ENCODE measurements at regions not wholly inside any gene's neighbourhood (a gene's known extent, or its start where the extent isn't known, plus 50 kb on each side); places are given as distances from the start of the nearest gene placed in this dataset.

DNA sequence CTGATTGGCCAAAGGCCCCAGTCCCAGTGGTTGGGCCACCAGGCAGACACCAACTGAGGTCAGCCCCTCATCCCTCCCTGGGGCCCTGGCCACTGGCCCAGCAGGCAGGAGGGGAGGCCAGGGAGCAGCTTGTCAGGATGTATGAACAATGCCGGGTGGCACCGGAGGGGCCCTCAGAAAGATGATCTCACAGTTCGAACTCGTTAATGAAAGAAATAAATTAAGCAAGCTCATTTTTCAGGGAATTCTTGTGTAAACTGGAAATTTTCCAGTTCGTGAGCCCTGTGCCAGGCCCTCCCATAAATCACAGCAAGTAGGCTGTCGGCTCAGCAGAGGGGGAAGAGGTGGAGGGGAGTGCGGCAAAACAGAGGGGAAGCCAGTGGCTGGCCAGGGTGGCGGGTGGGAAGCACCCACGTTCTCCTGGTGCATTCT lies 177.0 kb upstream of the VASH1 start:
- Mint-ChIP-seq H3K36me3 (no peaks in the 10 kb centered on the region), H3K4me3 (no peak overlapping the region), H3K4me1 (no peaks in the 10 kb centered on the region), H3K27ac (no peak overlapping the region), H3K27me3 (peaks cover 7 to 11% of the 10 kb centered on the region in 2 donors), H3K9me3 (no peaks in the 10 kb centered on the region)
- ATAC-seq (replicated peaks) (no peak), DNase-seq (no peak)

- Mint-ChIP-seq H3K27me3 (peaks cover 7 to 11% of the 10 kb centered on the region in 2 donors), H3K27ac (no peak overlapping the region), H3K4me1 (no peaks in the 10 kb centered on the region), H3K9me3 (no peaks in the 10 kb centered on the region), H3K36me3 (no peaks in the 10 kb centered on the region), H3K4me3 (no peak overlapping the region)
- ATAC-seq (replicated peaks) (no peak), DNase-seq (no peak)
Observed at GRCh38 chr14:76585616-76586015, 175.7 kb upstream of the VASH1 start.

DNA sequence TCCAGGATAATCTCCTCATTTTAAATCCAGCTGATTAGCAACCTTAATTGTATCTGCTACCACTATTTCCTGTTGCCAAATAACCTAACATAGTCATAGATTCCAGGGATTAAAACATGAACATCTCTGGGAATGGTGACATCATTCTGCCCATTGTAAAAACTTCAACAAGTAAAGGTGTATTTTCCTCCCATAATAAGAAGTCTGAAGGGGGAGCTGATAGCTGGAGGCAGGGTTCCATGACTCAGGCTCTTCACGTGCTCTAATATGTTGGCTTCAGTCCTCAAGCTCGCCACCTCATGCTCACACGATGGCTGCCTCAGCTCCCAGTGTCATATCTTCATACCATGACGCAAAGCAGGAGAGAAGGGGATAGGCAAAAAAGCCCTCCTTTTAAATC lies 172.0 kb upstream of the VASH1 start:
- Mint-ChIP-seq H3K27ac (no peak overlapping the region), H3K4me1 (no peaks in the 10 kb centered on the region), H3K9me3 (no peaks in the 10 kb centered on the region), H3K27me3 (peaks cover 19 to 24% of the 10 kb centered on the region in 2 donors), H3K36me3 (no peaks in the 10 kb centered on the region), H3K4me3 (no peak overlapping the region)
- no peak for DNase-seq
- no peak for ATAC-seq (replicated peaks)

- no peak overlapping the region for H3K27ac Mint-ChIP-seq
- no peak for DNase-seq
- no peak for ATAC-seq (replicated peaks)
Observed at GRCh38 chr14:76591266-76591665, 170.0 kb upstream of the VASH1 start.

GRCh38 chr14:76595266-76595665 lies 166.0 kb upstream of the VASH1 start:
- no peak for ATAC-seq (replicated peaks)
- Mint-ChIP-seq H3K27ac (no peak overlapping the region), H3K27me3 (peaks cover 19 to 22% of the 10 kb centered on the region in 2 donors)

More at GRCh38 chr14:76591266-76591665, 170.0 kb upstream of the VASH1 start:
- Mint-ChIP-seq H3K36me3 (no peaks in the 10 kb centered on the region), H3K9me3 (no peaks in the 10 kb centered on the region), H3K4me3 (no peak overlapping the region), H3K4me1 (no peaks in the 10 kb centered on the region), H3K27me3 (peaks cover 14 to 18% of the 10 kb centered on the region in 2 donors)

GRCh38 chr14:76597387-76597786 lies 163.9 kb upstream of the VASH1 start:
- no peak overlapping the region for H3K27ac Mint-ChIP-seq
- DNase-seq (no peak), ATAC-seq (replicated peaks) (no peak)
- H3K9me3 Mint-ChIP-seq: peaks cover 3 to 6% of the 10 kb centered on the region in 2 donors
- no peak overlapping the region for H3K4me3 Mint-ChIP-seq
- H3K36me3 Mint-ChIP-seq: no peaks in the 10 kb centered on the region
- H3K4me1 Mint-ChIP-seq: no peaks in the 10 kb centered on the region
- peaks cover 15 to 16% of the 10 kb centered on the region in 2 donors for H3K27me3 Mint-ChIP-seq

More at GRCh38 chr14:76595266-76595665, 166.0 kb upstream of the VASH1 start:
- no peaks in the 10 kb centered on the region for H3K4me1 Mint-ChIP-seq
- no peaks in the 10 kb centered on the region for H3K36me3 Mint-ChIP-seq
- peaks cover 0 to 2% of the 10 kb centered on the region in 2 donors for H3K9me3 Mint-ChIP-seq
- no peak for DNase-seq
- H3K4me3 Mint-ChIP-seq: no peak overlapping the region

GRCh38 chr14:76599141-76599540 lies 162.1 kb upstream of the VASH1 start:
- Mint-ChIP-seq H3K4me1 (no peaks in the 10 kb centered on the region), H3K36me3 (no peaks in the 10 kb centered on the region), H3K27ac (no peak overlapping the region), H3K4me3 (no peak overlapping the region), H3K9me3 (peaks cover 3 to 6% of the 10 kb centered on the region in 2 donors), H3K27me3 (peaks cover 14 to 19% of the 10 kb centered on the region in 2 donors)
- ATAC-seq (replicated peaks) (no peak), DNase-seq (no peak)

DNA sequence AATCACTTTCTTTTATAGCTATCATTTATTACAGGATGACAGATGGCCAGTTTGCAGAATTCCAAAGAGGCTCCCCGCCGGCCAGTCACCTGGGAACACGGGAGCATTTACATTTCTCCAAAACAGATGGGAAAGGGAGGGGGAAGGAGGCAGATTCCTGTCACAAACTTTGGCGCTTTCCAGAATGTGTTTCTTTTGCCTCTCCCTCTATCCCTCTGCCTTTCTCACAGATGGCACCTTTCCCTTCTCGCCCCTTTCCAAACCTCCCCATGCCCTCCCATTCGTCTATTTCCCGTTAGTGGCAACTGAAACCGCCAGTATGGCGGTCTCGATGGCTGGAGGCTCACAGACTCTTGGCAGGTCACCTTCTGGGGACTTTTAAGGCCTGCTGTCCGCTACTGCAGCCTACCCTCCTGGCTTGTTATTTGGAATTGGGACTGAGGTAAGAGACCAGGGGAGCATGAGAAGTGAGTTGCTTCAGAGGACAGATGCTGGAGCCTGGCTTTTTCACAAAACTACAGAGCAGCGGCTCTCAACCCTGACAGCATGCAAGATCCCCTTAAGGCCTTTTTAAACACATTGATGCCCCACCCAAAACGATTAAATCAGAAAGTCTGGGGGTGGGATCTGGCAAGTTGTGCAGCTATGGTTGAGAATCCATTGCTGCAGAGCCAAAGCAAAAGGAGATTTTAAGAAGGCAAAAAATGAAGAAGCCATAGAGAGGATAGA lies 161.5 kb upstream of the VASH1 start:
- no peak overlapping the region for H3K27ac Mint-ChIP-seq
- H3K36me3 Mint-ChIP-seq: no peaks in the 10 kb centered on the region
- ATAC-seq (replicated peaks) (no peak), DNase-seq (no peak)
- no peaks in the 10 kb centered on the region for H3K4me1 Mint-ChIP-seq
- H3K4me3 Mint-ChIP-seq: no peak overlapping the region
- H3K9me3 Mint-ChIP-seq: peaks cover 3 to 6% of the 10 kb centered on the region in 2 donors
- peaks cover 20 to 23% of the 10 kb centered on the region in 2 donors for H3K27me3 Mint-ChIP-seq

- DNase-seq: no peak
- Mint-ChIP-seq H3K27ac (no peak overlapping the region), H3K4me1 (no peaks in the 10 kb centered on the region), H3K4me3 (no peak overlapping the region), H3K36me3 (no peaks in the 10 kb centered on the region), H3K9me3 (peaks cover 3 to 6% of the 10 kb centered on the region in 2 donors), H3K27me3 (peaks cover 28 to 29% of the 10 kb centered on the region in 2 donors)
- no peak for ATAC-seq (replicated peaks)
Observed at GRCh38 chr14:76603713-76604112, 157.6 kb upstream of the VASH1 start.

GRCh38 chr14:76607510-76607909 lies 153.8 kb upstream of the VASH1 start:
- ATAC-seq (replicated peaks): no peak
- Mint-ChIP-seq H3K27me3 (peaks cover 28 to 30% of the 10 kb centered on the region in 2 donors), H3K36me3 (no peaks in the 10 kb centered on the region), H3K4me1 (no peaks in the 10 kb centered on the region), H3K9me3 (no peaks in the 10 kb centered on the region), H3K27ac (no peak overlapping the region), H3K4me3 (no peak overlapping the region)
- no peak for DNase-seq

GRCh38 chr14:76612654-76613053 lies 148.6 kb upstream of the VASH1 start:
- Mint-ChIP-seq H3K27ac (no peak overlapping the region), H3K4me3 (no peak overlapping the region), H3K27me3 (peaks cover 8 to 14% of the 10 kb centered on the region in 2 donors), H3K4me1 (no peaks in the 10 kb centered on the region), H3K9me3 (peaks cover 8 to 9% of the 10 kb centered on the region in 2 donors), H3K36me3 (no peaks in the 10 kb centered on the region)
- ATAC-seq (replicated peaks): no peak
- DNase-seq: no peak

DNA sequence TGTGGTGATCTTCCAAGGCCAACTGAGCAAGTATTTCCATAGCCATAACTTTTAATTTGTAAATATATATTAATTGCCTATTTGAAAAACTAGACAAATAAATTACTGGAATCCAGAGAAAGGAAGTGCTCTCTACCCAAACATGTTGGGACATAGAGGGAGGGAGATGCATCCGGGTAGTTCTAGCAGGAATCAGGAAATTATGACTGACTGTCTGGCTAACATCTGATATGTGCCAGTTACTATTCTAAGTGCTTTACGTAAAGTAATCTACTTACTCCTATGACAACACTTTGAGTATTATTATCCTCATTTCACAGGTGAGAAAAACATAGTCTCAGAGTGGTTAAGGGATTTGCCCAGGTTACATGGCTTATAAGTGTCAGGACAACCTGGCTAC lies 147.7 kb upstream of the VASH1 start:
- Mint-ChIP-seq H3K27me3 (peaks cover 8 to 14% of the 10 kb centered on the region in 2 donors), H3K4me3 (no peak overlapping the region), H3K4me1 (no peaks in the 10 kb centered on the region), H3K36me3 (no peaks in the 10 kb centered on the region), H3K27ac (no peak overlapping the region), H3K9me3 (peaks cover 8 to 10% of the 10 kb centered on the region in 2 donors)
- no peak for ATAC-seq (replicated peaks)
- no peak for DNase-seq

GRCh38 chr14:76615331-76615730 lies 145.9 kb upstream of the VASH1 start:
- no peak for ATAC-seq (replicated peaks)
- no peak overlapping the region for H3K4me3 Mint-ChIP-seq
- no peak overlapping the region for H3K27ac Mint-ChIP-seq
- no peaks in the 10 kb centered on the region for H3K36me3 Mint-ChIP-seq
- DNase-seq: no peak
- H3K4me1 Mint-ChIP-seq: no peaks in the 10 kb centered on the region
- peaks cover 8 to 14% of the 10 kb centered on the region in 2 donors for H3K27me3 Mint-ChIP-seq
- peaks cover 14% of the 10 kb centered on the region in 2 donors for H3K9me3 Mint-ChIP-seq

DNA sequence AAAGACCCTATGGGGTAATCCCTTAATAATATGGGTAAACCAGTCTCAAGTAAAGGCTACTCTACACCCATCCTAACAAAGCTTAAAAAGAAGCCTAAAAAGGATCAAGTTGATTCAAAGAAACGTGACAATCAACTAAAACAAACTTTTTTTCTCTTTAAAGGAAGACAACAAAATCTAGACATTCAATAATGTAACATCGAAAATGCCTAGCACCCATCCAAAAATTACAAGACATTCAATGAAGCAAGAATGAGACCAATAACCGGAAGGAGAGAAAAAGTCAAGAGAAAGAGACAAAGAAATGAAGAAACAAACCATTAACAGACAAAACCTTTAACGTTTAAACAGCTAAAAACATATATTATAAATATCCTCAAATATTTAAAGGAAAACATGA lies 143.8 kb upstream of the VASH1 start:
- Mint-ChIP-seq H3K27me3 (peaks cover under 1 to 14% of the 10 kb centered on the region in 2 donors), H3K36me3 (no peaks in the 10 kb centered on the region), H3K4me1 (no peaks in the 10 kb centered on the region), H3K4me3 (no peak overlapping the region), H3K27ac (no peak overlapping the region), H3K9me3 (peaks cover 14 to 15% of the 10 kb centered on the region in 2 donors)
- DNase-seq (no peak), ATAC-seq (replicated peaks) (no peak)

- H3K4me3 Mint-ChIP-seq: no peak overlapping the region
- ATAC-seq (replicated peaks) (no peak), DNase-seq (no peak)
- no peak overlapping the region for H3K27ac Mint-ChIP-seq
- H3K27me3 Mint-ChIP-seq: peaks cover 21 to 29% of the 10 kb centered on the region in 2 donors
- H3K9me3 Mint-ChIP-seq: peaks cover 0 to 3% of the 10 kb centered on the region in 2 donors
- H3K36me3 Mint-ChIP-seq: peaks cover 0 to 1% of the 10 kb centered on the region in 2 donors
- no peaks in the 10 kb centered on the region for H3K4me1 Mint-ChIP-seq
Observed at GRCh38 chr14:76636602-76637001, 124.7 kb upstream of the VASH1 start.
